WERI-Rb-1 (cell line): ENCODE measurements at regions not wholly inside any gene's neighbourhood (a gene's known extent, or its start where the extent isn't known, plus 50 kb on each side); places are given as distances from the start of the nearest gene placed in this dataset.
"Not testable (repeated sequence)": the region's sequence is repeated elsewhere in the genome, so short reads cannot be mapped to it uniquely, and the experiment has no call there.

Experiments
- DNase-seq: peaks from one replicate; pipeline ENCODE4 v3.0.0-alpha.2; 2020
- H3K27ac ChIP-seq: fragments of 250-450 bp; sonication (Bioruptor Pico); 2 replicates; pipeline ENCODE4 v1.5.1; 2020; ENCODE audit warnings: mild to moderate bottlenecking, moderate library complexity
- H3K27me3 ChIP-seq: fragments of 250-450 bp; sonication (Bioruptor Pico); 2 replicates; pipeline ENCODE4 v1.5.1; 2021; ENCODE audit warnings: mild to moderate bottlenecking, low read depth, moderate library complexity; ENCODE audit not compliant: insufficient read depth, severe bottlenecking
- H3K36me3 ChIP-seq: fragments of 250-450 bp; sonication (Bioruptor Pico); 2 replicates; pipeline ENCODE4 v1.5.1; 2020; ENCODE audit warnings: mild to moderate bottlenecking, moderate library complexity
- H3K4me3 ChIP-seq: 2 replicates; pipeline ENCODE4 v1.5.1; 2011; ENCODE audit warnings: low read depth, mild to moderate bottlenecking, control low read depth, low read length
- H3K9me3 ChIP-seq: fragments of 250-450 bp; sonication (Bioruptor Pico); 2 replicates; pipeline ENCODE4 v1.5.1; 2021; ENCODE audit warnings: mild to moderate bottlenecking, moderate library complexity; ENCODE audit not compliant: severe bottlenecking
- TF ChIP-seq, protein P1 (sequence below): IDR thresholded peaks from 2 replicates; pipeline ENCODE4 v1.5.1; 2011; ENCODE audit warnings: low read depth, mild to moderate bottlenecking, control low read depth, inconsistent platforms, low read length

DNA sequence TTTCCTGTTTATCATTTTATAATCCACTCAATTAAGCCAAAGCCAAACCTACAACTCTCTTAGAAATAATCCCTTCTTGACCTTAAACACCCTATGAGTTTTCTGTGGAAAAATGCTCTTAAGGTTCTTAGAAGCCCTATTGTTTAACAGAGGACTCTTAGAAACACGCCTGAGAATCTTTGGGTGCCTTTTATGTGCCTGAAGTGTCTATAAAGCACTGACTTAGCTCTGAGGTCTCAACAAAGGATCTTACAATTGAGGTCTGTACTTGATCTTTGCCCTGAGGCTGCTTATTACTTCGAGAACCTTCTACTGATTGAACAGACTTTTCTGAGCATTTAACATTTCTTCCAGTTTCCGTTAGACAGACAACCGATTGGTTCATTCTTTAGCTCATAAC, 353.3 kb upstream of the SORCS1 start:
- Histone ChIP-seq H3K9me3 (no peaks in the 10 kb centered on the region), H3K27ac (no peak overlapping the region), H3K27me3 (no peaks in the 10 kb centered on the region), H3K36me3 (no peaks in the 10 kb centered on the region), H3K4me3 (no peak overlapping the region)
- TF ChIP-seq, protein P1, sequence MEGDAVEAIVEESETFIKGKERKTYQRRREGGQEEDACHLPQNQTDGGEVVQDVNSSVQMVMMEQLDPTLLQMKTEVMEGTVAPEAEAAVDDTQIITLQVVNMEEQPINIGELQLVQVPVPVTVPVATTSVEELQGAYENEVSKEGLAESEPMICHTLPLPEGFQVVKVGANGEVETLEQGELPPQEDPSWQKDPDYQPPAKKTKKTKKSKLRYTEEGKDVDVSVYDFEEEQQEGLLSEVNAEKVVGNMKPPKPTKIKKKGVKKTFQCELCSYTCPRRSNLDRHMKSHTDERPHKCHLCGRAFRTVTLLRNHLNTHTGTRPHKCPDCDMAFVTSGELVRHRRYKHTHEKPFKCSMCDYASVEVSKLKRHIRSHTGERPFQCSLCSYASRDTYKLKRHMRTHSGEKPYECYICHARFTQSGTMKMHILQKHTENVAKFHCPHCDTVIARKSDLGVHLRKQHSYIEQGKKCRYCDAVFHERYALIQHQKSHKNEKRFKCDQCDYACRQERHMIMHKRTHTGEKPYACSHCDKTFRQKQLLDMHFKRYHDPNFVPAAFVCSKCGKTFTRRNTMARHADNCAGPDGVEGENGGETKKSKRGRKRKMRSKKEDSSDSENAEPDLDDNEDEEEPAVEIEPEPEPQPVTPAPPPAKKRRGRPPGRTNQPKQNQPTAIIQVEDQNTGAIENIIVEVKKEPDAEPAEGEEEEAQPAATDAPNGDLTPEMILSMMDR, result no peak
- no peak for DNase-seq

DNA sequence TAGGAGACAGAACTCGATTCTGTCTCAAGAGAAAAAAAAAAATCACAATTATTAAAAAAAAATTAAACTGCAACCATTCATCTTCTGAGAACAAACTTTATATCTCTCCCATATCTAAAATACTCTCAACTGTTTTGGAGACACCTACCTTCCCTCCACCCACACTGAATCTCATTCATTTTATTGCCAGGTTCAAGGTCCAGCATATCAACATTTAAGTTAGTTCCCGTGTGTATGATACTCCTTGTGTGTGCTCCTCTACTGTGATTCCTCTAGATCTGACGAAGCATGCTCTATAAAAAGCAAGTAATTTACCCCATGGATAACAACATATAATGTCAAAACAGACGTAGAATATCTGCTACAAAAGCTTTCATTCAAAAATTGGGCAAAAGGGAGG, 351.8 kb upstream of the SORCS1 start:
- TF ChIP-seq, protein P1, result no peak
- Histone ChIP-seq H3K27me3 (no peaks in the 10 kb centered on the region), H3K36me3 (no peaks in the 10 kb centered on the region), H3K27ac (no peak overlapping the region), H3K9me3 (no peaks in the 10 kb centered on the region), H3K4me3 (no peak overlapping the region)
- DNase-seq, result no peak

DNA sequence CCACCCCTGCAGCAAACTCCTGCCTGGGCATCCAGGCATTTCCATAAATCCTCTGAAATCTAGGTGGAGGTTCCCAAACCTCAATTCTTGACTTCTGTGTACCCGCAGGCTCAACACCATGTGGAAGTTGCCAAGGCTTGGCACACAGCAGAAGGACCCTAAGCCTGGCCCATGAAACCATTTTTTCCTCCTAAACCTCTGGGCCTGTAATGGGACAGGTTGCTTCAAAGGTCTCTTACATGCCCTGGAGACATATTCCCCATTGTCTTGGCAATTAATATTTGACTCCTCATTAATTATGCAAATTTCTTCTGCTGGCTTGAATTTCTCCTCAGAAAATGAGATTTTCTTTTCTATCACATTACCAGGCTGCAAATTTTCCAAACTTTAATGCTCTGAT, 339.5 kb upstream of the SORCS1 start:
- H3K4me3 ChIP-seq, H3K27ac ChIP-seq, H3K9me3 ChIP-seq, H3K36me3 ChIP-seq, H3K27me3 ChIP-seq, DNase-seq: not testable (repeated sequence)

DNA sequence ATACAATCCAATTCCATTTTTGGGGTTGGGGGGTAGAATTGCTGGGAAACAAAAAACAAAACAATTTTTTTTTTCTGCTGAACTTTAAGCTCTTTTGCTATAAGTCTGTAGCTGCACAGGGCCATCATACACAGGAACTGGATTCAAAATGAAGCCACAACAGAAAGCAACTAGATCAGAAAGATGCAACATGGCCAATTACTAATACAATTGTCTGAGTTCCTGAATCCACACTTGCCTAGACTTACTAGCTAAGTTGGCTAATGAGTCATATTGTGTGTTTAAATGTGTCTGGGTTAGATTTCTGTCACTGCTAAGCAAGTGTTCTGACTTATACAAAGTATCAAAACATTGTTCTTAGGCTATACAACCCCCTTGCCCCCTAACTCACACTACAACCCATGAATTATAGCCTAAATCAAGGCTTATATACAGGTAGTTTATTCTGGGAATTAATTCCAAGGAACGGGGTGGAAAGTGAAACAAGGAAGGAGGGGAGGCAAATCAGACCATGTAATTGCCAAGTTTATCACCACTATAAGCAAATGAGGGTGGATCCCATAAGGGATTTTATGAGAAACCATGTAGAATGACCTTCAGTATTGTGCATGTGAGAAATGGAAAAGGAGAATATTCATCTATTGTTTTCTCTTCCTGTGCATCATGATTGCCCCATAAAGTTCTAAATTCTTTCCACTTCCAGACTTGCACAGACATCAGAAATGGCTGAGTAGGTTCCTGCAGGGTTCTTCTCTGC, 337.9 kb upstream of the SORCS1 start:
- Histone ChIP-seq H3K4me3 (no peak overlapping the region), H3K27me3 (no peaks in the 10 kb centered on the region), H3K36me3 (no peaks in the 10 kb centered on the region), H3K27ac (no peak overlapping the region), H3K9me3 (peaks cover 5% of the 10 kb centered on the region)
- TF ChIP-seq, protein P1, result no peak
- DNase-seq, result no peak

DNA sequence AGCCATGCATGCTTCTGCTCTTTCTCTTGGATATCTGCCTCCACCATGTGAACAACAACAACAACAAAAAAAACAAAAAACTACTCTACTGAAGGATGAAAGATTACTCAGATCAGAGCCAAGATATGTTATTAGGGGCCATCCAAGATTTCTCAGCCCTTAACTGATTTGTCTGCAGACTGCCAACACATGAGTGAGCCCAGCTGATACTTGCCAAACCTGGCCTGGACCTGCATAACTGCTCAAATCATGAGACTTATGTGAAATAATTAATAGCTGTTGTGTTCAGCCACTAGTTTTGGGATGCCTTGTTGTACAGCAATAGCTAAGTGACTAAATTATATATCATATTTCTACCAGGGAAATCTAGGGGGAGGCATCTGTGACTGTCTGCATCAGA, 334.5 kb upstream of the SORCS1 start:
- TF ChIP-seq, protein P1, result no peak
- Histone ChIP-seq H3K36me3 (no peaks in the 10 kb centered on the region), H3K4me3 (no peak overlapping the region), H3K27me3 (no peaks in the 10 kb centered on the region), H3K27ac (no peak overlapping the region), H3K9me3 (peaks cover 4% of the 10 kb centered on the region)
- DNase-seq, result no peak

DNA sequence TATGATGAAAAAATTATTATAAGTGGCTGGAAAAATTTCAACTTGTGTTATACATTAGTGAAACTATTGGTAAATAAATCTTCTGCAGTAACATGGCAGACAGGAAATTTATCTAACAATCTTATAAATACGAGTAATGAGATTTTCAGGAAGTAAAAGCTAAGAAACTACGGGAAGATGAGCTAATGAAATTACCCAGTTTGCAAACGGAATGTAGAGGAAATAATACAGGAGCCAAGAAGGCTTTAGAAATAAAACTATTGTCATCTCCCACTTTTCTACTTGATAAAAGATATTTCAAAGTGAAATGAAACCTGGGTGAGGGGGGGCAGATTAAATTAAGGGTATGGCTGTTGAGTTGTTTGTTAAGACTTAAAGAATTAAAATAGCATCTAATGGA, 332.5 kb upstream of the SORCS1 start:
- Histone ChIP-seq H3K4me3 (no peak overlapping the region), H3K9me3 (no peaks in the 10 kb centered on the region), H3K27me3 (no peaks in the 10 kb centered on the region), H3K27ac (no peak overlapping the region), H3K36me3 (no peaks in the 10 kb centered on the region)
- DNase-seq, result no peak
- TF ChIP-seq, protein P1, result no peak
